CD4-positive, alpha-beta T cell treated with Interleukin-2 at 100 ng/mL for 4 hours (primary cell): ENCODE measurements at regions not wholly inside any gene's neighbourhood (a gene's known extent, or its start where the extent isn't known, plus 50 kb on each side); places are given as distances from the start of the nearest gene placed in this dataset.
"Not testable (repeated sequence)": the region's sequence is repeated elsewhere in the genome, so short reads cannot be mapped to it uniquely, and the experiment has no call there.

Source experiments
- DNase-seq: peaks from one replicate; pipeline ENCODE4 v3.0.0-alpha.2; 2020; ENCODE audit warnings: low spot score

GRCh38 chr20:19874040-19874727, 116.1 kb downstream of the RIN2 start:
- DNase-seq: no peak

GRCh38 chr20:19875376-19876221, 117.5 kb downstream of the RIN2 start:
- DNase-seq: no peak

- DNase-seq: no peak
Measured at GRCh38 chr20:19876828-19877460, 118.9 kb downstream of the RIN2 start.

- not testable (repeated sequence) for DNase-seq
Measured at GRCh38 chr20:19879874-19880255, 121.8 kb downstream of the RIN2 start.

- no peak for DNase-seq
Measured at GRCh38 chr20:19880256-19881079, 122.4 kb downstream of the RIN2 start.

GRCh38 chr20:19881080-19881840, 123.2 kb downstream of the RIN2 start:
- DNase-seq: no peak

- no peak for DNase-seq
Measured at GRCh38 chr20:19881990-19882389, 123.9 kb downstream of the RIN2 start.

GRCh38 chr20:19882446-19882845, 124.4 kb downstream of the RIN2 start:
- DNase-seq: no peak

GRCh38 chr20:19883501-19883900, 125.4 kb downstream of the RIN2 start:
- no peak for DNase-seq

- no peak for DNase-seq
Measured at GRCh38 chr20:19885594-19885938, 127.5 kb downstream of the RIN2 start.

- no peak for DNase-seq
Measured at GRCh38 chr20:19885939-19886660, 128.0 kb downstream of the RIN2 start.

- no peak for DNase-seq
Measured at GRCh38 chr20:19886661-19887288, 128.7 kb downstream of the RIN2 start.

GRCh38 chr20:19887556-19888268, 129.4 kb upstream of the NAA20 start:
- DNase-seq: no peak

- no peak for DNase-seq
Measured at GRCh38 chr20:19888269-19888671, 128.9 kb upstream of the NAA20 start.

- no peak for DNase-seq
Measured at GRCh38 chr20:19889011-19889953, 127.9 kb upstream of the NAA20 start.

- no peak for DNase-seq
Measured at GRCh38 chr20:19890445-19891051, 126.6 kb upstream of the NAA20 start.

- DNase-seq: no peak
Measured at GRCh38 chr20:19893356-19893755, 123.8 kb upstream of the NAA20 start.

- no peak for DNase-seq
Measured at GRCh38 chr20:19895761-19896160, 121.4 kb upstream of the NAA20 start.
